Fibroblast of pulmonary artery (primary cell): ENCODE measurements at regions not wholly inside any gene's neighbourhood (a gene's known extent, or its start where the extent isn't known, plus 50 kb on each side); places are given as distances from the start of the nearest gene placed in this dataset.

Experiments used
- DNase-seq: peaks from one replicate; pipeline ENCODE4 v3.0.0-alpha.2; 2010; ENCODE audit warnings: low read depth
- H3K4me3 ChIP-seq: replicated peaks from 2 replicates; pipeline ENCODE4 v1.5.1; 2011; ENCODE audit warnings: low read depth, mild to moderate bottlenecking, control low read depth, low read length, moderate library complexity
- CTCF ChIP-seq: IDR thresholded peaks from 2 replicates; pipeline ENCODE4 v1.5.1; 2011; ENCODE audit warnings: mild to moderate bottlenecking, control low read depth, low read length, inconsistent platforms; ENCODE audit errors: missing control alignments

GRCh38 chrX:63913719-63914118 is 128.7 kb upstream of the ARHGEF9 start:
- no peak overlapping the region for H3K4me3 ChIP-seq
- TF ChIP-seq CTCF = no peak
- no peak for DNase-seq

- no peak overlapping the region for H3K4me3 ChIP-seq
- TF ChIP-seq CTCF = no peak
- DNase-seq = peak; percentile 6
These were observed 104.0 kb upstream of the ARHGEF9 start for GRCh38 chrX:63889001-63889400.

- no peak for TF ChIP-seq CTCF
- DNase-seq = no peak
- no peak overlapping the region for H3K4me3 ChIP-seq
These were observed 100.1 kb upstream of the ARHGEF9 start for GRCh38 chrX:63884821-63885790.

GRCh38 chrX:63869506-63869905 is 84.5 kb upstream of the ARHGEF9 start:
- no peak for TF ChIP-seq CTCF
- DNase-seq = no peak

GRCh38 chrX:63855896-63856295 is 70.9 kb upstream of the ARHGEF9 start:
- TF ChIP-seq CTCF = no peak
- no peak for DNase-seq
- no peak overlapping the region for H3K4me3 ChIP-seq

More at GRCh38 chrX:63869506-63869905, 84.5 kb upstream of the ARHGEF9 start:
- H3K4me3 ChIP-seq = no peak overlapping the region

- no peak for DNase-seq
- H3K4me3 ChIP-seq = no peak overlapping the region
- TF ChIP-seq CTCF = no peak
These were observed 50.3 kb upstream of the ARHGEF9 start for GRCh38 chrX:63835361-63835760.
